NB4 (cell line): ENCODE measurements at regions not wholly inside any gene's neighbourhood (a gene's known extent, or its start where the extent isn't known, plus 50 kb on each side); places are given as distances from the start of the nearest gene placed in this dataset.

Source experiments
- DNase-seq: peaks from one replicate; pipeline ENCODE4 v3.0.0; 2010; ENCODE audit warnings: low read depth
- H3K4me3 ChIP-seq: one replicate; pipeline ENCODE4 v1.5.1; 2011; ENCODE audit warnings: mild to moderate bottlenecking, low read depth, low read length, moderate library complexity
- CTCF ChIP-seq: IDR thresholded peaks from one replicate; pipeline ENCODE4 v1.5.1; 2012; ENCODE audit warnings: low read depth, low read length
- MAX ChIP-seq: IDR thresholded peaks from 2 replicates; pipeline ENCODE4 v1.6.1; 2011; ENCODE audit warnings: low read depth, low read length
- MYC ChIP-seq: IDR thresholded peaks from 2 replicates; pipeline ENCODE4 v1.6.1; 2011; ENCODE audit warnings: low read depth, low read length
- POLR2A ChIP-seq: IDR thresholded peaks from 2 replicates; pipeline ENCODE4 v1.6.1; 2011; ENCODE audit warnings: mild to moderate bottlenecking; ENCODE audit not compliant: insufficient read length; ENCODE audit errors: extremely low read depth

- TF ChIP-seq CTCF (no peak), MAX (no peak), MYC (no peak), POLR2A (no peak)
- DNase-seq = no peak
- H3K4me3 ChIP-seq = no peak overlapping the region
Measured at GRCh38 chr21:16908077-16908476, 604.8 kb upstream of the CXADR start.

GRCh38 chr21:16910435-16911165 is 602.2 kb upstream of the CXADR start:
- DNase-seq = no peak
- TF ChIP-seq CTCF = no peak
- TF ChIP-seq MYC = no peak
- no peak for TF ChIP-seq MAX
- TF ChIP-seq POLR2A = no peak
- H3K4me3 ChIP-seq = no peak overlapping the region

- DNase-seq = no peak
Measured at GRCh38 chr21:16911166-16911607, 601.7 kb upstream of the CXADR start.

GRCh38 chr21:16912075-16912474 is 600.8 kb upstream of the CXADR start:
- DNase-seq = no peak
- no peak overlapping the region for H3K4me3 ChIP-seq
- TF ChIP-seq MAX (no peak), MYC (no peak), POLR2A (no peak), CTCF (no peak)

More at GRCh38 chr21:16911166-16911607, 601.7 kb upstream of the CXADR start:
- TF ChIP-seq POLR2A = no peak
- TF ChIP-seq CTCF = no peak
- no peak for TF ChIP-seq MAX
- no peak for TF ChIP-seq MYC
- H3K4me3 ChIP-seq = no peak overlapping the region

GRCh38 chr21:16913010-16913409 is 599.8 kb upstream of the CXADR start:
- no peak overlapping the region for H3K4me3 ChIP-seq
- no peak for DNase-seq
- no peak for TF ChIP-seq MYC
- no peak for TF ChIP-seq POLR2A
- TF ChIP-seq CTCF = no peak
- no peak for TF ChIP-seq MAX

GRCh38 chr21:16928439-16928838 is 584.4 kb upstream of the CXADR start:
- no peak for DNase-seq
- no peak overlapping the region for H3K4me3 ChIP-seq
- no peak for TF ChIP-seq POLR2A
- TF ChIP-seq MYC = no peak
- no peak for TF ChIP-seq MAX
- no peak for TF ChIP-seq CTCF
